HepG2 (cell line): ENCODE measurements at regions not wholly inside any gene's neighbourhood (a gene's known extent, or its start where the extent isn't known, plus 50 kb on each side); places are given as distances from the start of the nearest gene placed in this dataset.

Source experiments
- ATAC-seq: fragments of 200-7000 bp; cut with Tn5 transposase; 3 replicates; pipeline ENCODE4 v1.9.1; 2020; ENCODE audit warnings: mild to moderate bottlenecking, moderate library complexity
- BruUV-seq: library from RNA; stranded (reverse); fragments of 400-500 nt; replicated peaks from 2 replicates; lab custom pipeline; 2021; lab: Mats Ljungman, UMichigan
- CTCF ChIA-PET: fragments of 300-600 bp; formaldehyde crosslinking; extraction: SDS; loops from one replicate; lab custom pipeline; 2021; ENCODE audit warnings: low total read pairs, inconsistent platforms, low intra/inter-chr PET ratio; lab: Yijun Ruan, JAX
- POLR2A ChIA-PET: fragments of 350-600 bp; sonication (Branson Sonifier 250); formaldehyde crosslinking; loops from one replicate; lab custom pipeline; 2020; ENCODE audit warnings: antibody characterized with exemption, inconsistent platforms; lab: Yijun Ruan, JAX
- DNase-seq: peaks from one replicate; pipeline ENCODE4 v3.0.0-alpha.2; 2015; ENCODE audit warnings: low spot score
- FAIRE-seq: peaks from 3 replicates; lab custom pipeline; 2011; peaks lifted over from hg19 to GRCh38; lab: Jason Lieb, UNC
- H2AFZ ChIP-seq: one replicate; pipeline ENCODE4 v1.6.1; 2011; ENCODE audit warnings: low read length, inconsistent platforms
- H3K27ac ChIP-seq: fragments of 300-600 bp; 3 replicates; pipeline ENCODE4 v1.8.0; 2011; ENCODE audit warnings: mixed run types, mild to moderate bottlenecking, mixed read lengths, low read length, inconsistent platforms; ENCODE audit not compliant: insufficient read depth; ENCODE audit errors: extremely low read length
- H3K27me3 ChIP-seq, 2 experiments: fragments of 200-600 bp in 1 of 2; 2 replicates in 1 of 2; 3 replicates in 1 of 2; pipeline versions ENCODE4 v1.6.0 to v1.8.0; 2011; ENCODE audit warnings: low read length in 2 of 2, mild to moderate bottlenecking in 2 of 2, moderate library complexity in 2 of 2, inconsistent platforms in 1 of 2; ENCODE audit not compliant: insufficient read depth in 2 of 2, control insufficient read depth in 1 of 2
- H3K36me3 ChIP-seq, 2 experiments: fragments of 200-600 bp in 1 of 2; replicated peaks in 1 of 2; 2 replicates in 1 of 2; 3 replicates in 1 of 2; pipeline versions ENCODE4 v1.5.1 to v1.8.0; 2011; ENCODE audit warnings: low read length in 2 of 2, inconsistent platforms in 1 of 2; ENCODE audit not compliant: insufficient read depth in 2 of 2, control insufficient read depth in 1 of 2
- H3K4me1 ChIP-seq: 2 replicates; pipeline ENCODE4 v1.5.1; 2012; ENCODE audit warnings: low read length, inconsistent platforms; ENCODE audit not compliant: insufficient read depth
- H3K4me2 ChIP-seq: 2 replicates; pipeline ENCODE4 v1.6.0; 2011; ENCODE audit warnings: low read depth, low read length, inconsistent platforms
- H3K4me3 ChIP-seq, 3 experiments: fragments of 200-600 bp in 1 of 3; sonication (generic), shearing (Covaris generic) in 1 of 3; replicated peaks in 1 of 3; 2 replicates each; pipeline ENCODE4 v1.5.1; 2011 to 2016; ENCODE audit warnings: low read length in 3 of 3, inconsistent platforms in 2 of 3, low read depth in 2 of 3, mild to moderate bottlenecking in 2 of 3, control low read depth in 1 of 3, mixed read lengths in 1 of 3; ENCODE audit not compliant: insufficient read depth in 1 of 3
- H3K79me2 ChIP-seq: one replicate; pipeline ENCODE4 v1.6.1; 2011; ENCODE audit warnings: low read length, inconsistent platforms; ENCODE audit not compliant: insufficient read depth
- H3K9ac ChIP-seq: 2 replicates; pipeline ENCODE4 v1.6.0; 2011; ENCODE audit warnings: mild to moderate bottlenecking, low read depth, low read length, inconsistent platforms; ENCODE audit not compliant: insufficient read depth
- H3K9me3 ChIP-seq: 2 replicates; pipeline ENCODE4 v1.5.1; 2012; ENCODE audit warnings: mild to moderate bottlenecking, low read length
- H4K20me1 ChIP-seq: 2 replicates; pipeline ENCODE4 v1.6.0; 2011; ENCODE audit warnings: inconsistent platforms, mild to moderate bottlenecking, low read length, moderate library complexity; ENCODE audit not compliant: insufficient read depth
- MYC ChIP-seq: sonication (generic); formaldehyde crosslinking; IDR thresholded peaks from 2 replicates; pipeline ENCODE4 v1.9.0; 2021; ENCODE audit warnings: missing genetic modification reagents, borderline replicate concordance
- PRPF4 ChIP-seq: fragments of 200-400 bp; formaldehyde crosslinking; IDR thresholded peaks from 2 replicates; pipeline ENCODE4 v1.6.1; 2016; ENCODE audit warnings: low read length, low read depth; ENCODE audit not compliant: poor library complexity, severe bottlenecking
- in situ Hi-C: cut with HindIII; loops from 2 replicates; pipeline ENCODE4 v1.10.0; 2017; ENCODE audit warnings: low pct_unique_long_range_greater_than_20kb; ENCODE audit not compliant: extremely low pct_ligation_motif_present
- intact Hi-C: fragments of 100-400 bp; cut with micrococcal nuclease; formaldehyde crosslinking; loops from one replicate; pipeline ENCODE4 v1.10.0; 2022; ENCODE audit not compliant: unreplicated experiment
- TF ChIP-seq, protein P1 (sequence below): sonication (generic); formaldehyde crosslinking; IDR thresholded peaks from one replicate; pipeline ENCODE4 v1.5.1; 2020; ENCODE audit warnings: mild to moderate bottlenecking, missing genetic modification reagents; ENCODE audit errors: not compliant biosample characterization
- TF ChIP-seq, protein P2 (sequence below): sonication (generic); formaldehyde crosslinking; IDR thresholded peaks from 2 replicates; pipeline ENCODE4 v1.4.0; 2020; ENCODE audit warnings: missing genetic modification reagents, mild to moderate bottlenecking, borderline replicate concordance

DNA sequence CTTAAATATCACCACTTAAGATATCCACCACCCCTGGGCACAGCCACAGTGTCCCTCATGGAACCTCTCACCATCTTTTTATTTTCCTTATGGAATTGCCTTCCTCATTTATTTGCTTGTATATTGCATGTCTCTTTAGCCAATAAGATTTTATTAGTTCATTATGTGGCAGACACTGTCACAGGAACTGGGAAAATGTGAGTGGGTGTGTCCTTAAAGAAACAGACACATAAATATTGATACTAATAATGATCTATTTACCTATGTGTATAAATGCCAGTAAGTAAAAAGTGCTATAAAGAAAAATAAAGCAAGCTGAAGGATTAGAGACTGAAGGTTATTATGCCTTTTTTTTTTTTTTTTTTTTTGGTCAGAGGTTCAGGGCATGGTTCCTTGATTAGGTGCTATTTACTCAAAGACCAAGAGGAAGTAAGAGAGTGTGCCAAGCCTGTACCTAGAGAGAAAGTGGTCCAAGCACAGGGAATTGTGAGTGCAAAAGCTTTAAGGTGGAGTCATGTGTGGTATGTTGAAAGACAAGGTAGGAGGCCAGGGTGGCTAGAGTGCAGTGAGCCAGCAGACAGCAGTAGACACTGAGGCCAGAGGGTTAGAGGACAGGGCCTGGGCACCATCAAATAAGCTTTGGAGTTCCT is 589.0 kb downstream of the USP25 start:
- in situ Hi-C loops = no loop called here
- BruUV-seq = no TSS peak

More for the DNA sequence above, 589.0 kb downstream of the USP25 start:
- Histone ChIP-seq H3K9me3 (no peaks in the 10 kb centered on the region), H3K27me3 (no peaks in the 10 kb centered on the region), H3K9ac (no peak overlapping the region), H4K20me1 (no peaks in the 10 kb centered on the region), H3K27ac (no peak overlapping the region)
- DNase-seq (no peak), FAIRE-seq (no peak)
- intact Hi-C loops = no loop called here
- CTCF ChIA-PET = no interaction called here
- TF ChIP-seq PRPF4 (no peak), MYC (CRISPR knock-in tag) (no peak)
- TF ChIP-seq, protein P1, sequence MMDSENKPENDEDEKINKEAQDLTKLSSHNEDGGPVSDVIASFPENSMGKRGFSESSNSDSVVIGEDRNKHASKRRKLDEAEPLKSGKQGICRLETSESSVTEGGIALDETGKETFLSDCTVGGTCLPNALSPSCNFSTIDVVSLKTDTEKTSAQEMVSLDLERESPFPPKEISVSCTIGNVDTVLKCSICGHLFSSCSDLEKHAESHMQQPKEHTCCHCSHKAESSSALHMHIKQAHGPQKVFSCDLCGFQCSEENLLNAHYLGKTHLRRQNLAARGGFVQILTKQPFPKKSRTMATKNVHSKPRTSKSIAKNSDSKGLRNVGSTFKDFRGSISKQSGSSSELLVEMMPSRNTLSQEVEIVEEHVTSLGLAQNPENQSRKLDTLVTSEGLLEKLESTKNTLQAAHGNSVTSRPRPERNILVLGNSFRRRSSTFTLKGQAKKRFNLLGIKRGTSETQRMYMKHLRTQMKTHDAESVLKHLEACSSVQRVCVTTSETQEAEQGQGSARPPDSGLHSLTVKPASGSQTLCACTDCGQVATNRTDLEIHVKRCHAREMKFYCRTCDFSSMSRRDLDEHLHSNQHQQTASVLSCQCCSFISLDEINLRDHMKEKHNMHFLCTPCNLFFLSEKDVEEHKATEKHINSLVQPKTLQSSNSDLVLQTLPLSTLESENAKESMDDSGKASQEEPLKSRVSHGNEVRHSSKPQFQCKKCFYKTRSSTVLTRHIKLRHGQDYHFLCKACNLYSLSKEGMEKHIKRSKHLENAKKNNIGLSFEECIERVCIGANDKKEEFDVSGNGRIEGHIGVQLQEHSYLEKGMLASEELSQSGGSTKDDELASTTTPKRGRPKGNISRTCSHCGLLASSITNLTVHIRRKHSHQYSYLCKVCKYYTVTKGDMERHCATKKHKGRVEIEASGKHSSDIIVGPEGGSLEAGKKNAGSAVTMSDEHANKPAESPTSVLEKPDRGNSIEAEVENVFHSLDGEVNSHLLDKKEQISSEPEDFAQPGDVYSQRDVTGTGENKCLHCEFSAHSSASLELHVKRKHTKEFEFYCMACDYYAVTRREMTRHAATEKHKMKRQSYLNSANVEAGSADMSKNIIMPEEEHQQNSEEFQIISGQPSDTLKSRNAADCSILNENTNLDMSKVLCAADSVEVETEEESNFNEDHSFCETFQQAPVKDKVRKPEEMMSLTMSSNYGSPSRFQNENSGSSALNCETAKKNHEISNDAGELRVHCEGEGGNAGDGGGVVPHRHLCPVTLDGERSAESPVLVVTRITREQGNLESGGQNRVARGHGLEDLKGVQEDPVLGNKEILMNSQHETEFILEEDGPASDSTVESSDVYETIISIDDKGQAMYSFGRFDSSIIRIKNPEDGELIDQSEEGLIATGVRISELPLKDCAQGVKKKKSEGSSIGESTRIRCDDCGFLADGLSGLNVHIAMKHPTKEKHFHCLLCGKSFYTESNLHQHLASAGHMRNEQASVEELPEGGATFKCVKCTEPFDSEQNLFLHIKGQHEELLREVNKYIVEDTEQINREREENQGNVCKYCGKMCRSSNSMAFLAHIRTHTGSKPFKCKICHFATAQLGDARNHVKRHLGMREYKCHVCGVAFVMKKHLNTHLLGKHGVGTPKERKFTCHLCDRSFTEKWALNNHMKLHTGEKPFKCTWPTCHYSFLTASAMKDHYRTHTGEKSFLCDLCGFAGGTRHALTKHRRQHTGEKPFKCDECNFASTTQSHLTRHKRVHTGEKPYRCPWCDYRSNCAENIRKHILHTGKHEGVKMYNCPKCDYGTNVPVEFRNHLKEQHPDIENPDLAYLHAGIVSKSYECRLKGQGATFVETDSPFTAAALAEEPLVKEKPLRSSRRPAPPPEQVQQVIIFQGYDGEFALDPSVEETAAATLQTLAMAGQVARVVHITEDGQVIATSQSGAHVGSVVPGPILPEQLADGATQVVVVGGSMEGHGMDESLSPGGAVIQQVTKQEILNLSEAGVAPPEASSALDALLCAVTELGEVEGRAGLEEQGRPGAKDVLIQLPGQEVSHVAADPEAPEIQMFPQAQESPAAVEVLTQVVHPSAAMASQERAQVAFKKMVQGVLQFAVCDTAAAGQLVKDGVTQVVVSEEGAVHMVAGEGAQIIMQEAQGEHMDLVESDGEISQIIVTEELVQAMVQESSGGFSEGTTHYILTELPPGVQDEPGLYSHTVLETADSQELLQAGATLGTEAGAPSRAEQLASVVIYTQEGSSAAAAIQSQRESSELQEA = no peak
- TF ChIP-seq, protein P2, sequence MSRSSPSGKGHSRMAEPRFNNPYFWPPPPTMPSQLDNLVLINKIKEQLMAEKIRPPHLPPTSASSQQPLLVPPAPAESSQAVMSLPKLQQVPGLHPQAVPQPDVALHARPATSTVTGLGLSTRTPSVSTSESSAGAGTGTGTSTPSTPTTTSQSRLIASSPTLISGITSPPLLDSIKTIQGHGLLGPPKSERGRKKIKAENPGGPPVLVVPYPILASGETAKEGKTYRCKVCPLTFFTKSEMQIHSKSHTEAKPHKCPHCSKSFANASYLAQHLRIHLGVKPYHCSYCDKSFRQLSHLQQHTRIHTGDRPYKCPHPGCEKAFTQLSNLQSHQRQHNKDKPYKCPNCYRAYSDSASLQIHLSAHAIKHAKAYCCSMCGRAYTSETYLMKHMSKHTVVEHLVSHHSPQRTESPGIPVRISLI (CRISPR knock-in tag) = no peak
- TF ChIP-seq, all 625 proteins: peak for 0
- POLR2A ChIA-PET = no interaction called here
- no peak for ATAC-seq
- Histone ChIP-seq H3K36me3 (no peaks in the 10 kb centered on the region), H3K79me2 (no peaks in the 10 kb centered on the region), H3K4me1 (no peaks in the 10 kb centered on the region), H3K4me3 (no peak overlapping the region), H2AFZ (no peak overlapping the region), H3K4me2 (no peak overlapping the region)
